GM12875 (cell line): ENCODE measurements at regions not wholly inside any gene's neighbourhood (a gene's known extent, or its start where the extent isn't known, plus 50 kb on each side); places are given as distances from the start of the nearest gene placed in this dataset.

Experiments
- H3K4me3 ChIP-seq: one replicate; pipeline ENCODE4 v1.5.1; 2011; ENCODE audit warnings: low read depth, low read length, control low read depth
- CTCF ChIP-seq: IDR thresholded peaks from 2 replicates; pipeline ENCODE4 v1.5.1; 2011; ENCODE audit warnings: low read depth, mild to moderate bottlenecking, control low read depth, inconsistent platforms, low read length, moderate library complexity, borderline replicate concordance; ENCODE audit not compliant: insufficient read depth

DNA sequence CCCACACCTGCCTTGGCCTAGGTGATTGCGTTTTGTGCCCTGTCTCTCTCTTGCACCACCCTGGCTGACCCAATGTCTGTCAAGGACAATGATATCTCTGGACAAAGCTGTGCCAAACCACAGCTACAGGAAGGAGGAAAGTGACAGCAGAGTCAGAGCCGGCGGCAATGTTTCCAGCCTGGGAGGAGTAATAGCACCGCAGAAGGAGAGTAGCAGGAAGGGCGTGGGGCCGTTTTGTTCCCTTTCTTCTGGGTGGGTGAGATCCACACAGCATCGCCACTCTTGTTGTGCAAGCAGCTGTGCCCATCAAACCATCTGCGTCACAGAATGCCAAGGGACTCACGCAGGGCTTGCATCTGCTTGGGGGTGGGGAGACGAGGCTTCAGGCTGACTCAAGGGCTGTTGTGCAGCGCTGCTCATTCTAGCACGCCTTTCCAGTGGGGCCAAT is 341.6 kb upstream of the AUTS2 start:
- TF ChIP-seq CTCF = no peak
- H3K4me3 ChIP-seq = no peak overlapping the region

GRCh38 chr7:69257592-69257991 is 340.7 kb upstream of the AUTS2 start:
- no peak overlapping the region for H3K4me3 ChIP-seq
- TF ChIP-seq CTCF = no peak

- TF ChIP-seq CTCF = no peak
Measured at GRCh38 chr7:69259445-69259844, 338.8 kb upstream of the AUTS2 start.

DNA sequence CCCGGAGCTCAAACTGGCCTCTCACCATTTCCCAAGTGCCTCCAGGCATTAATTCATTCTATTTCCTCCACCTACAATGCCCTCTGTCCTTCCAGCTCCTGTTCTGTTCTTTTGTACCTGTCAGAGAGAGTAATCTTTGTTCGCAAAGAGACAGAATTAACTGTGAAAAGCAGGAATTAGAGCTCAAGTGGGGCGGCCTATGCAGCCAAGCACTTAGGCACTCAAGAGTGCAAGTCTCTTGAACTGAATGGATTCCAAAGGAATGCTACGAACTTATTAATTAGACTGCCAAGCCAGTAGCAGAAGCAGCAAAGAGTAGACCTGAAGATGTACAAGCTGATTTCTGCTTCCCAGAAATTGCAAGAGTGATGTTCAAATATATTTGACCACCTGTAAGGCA is 338.3 kb upstream of the AUTS2 start:
- TF ChIP-seq CTCF = no peak

More at GRCh38 chr7:69259445-69259844, 338.8 kb upstream of the AUTS2 start:
- no peak overlapping the region for H3K4me3 ChIP-seq

DNA sequence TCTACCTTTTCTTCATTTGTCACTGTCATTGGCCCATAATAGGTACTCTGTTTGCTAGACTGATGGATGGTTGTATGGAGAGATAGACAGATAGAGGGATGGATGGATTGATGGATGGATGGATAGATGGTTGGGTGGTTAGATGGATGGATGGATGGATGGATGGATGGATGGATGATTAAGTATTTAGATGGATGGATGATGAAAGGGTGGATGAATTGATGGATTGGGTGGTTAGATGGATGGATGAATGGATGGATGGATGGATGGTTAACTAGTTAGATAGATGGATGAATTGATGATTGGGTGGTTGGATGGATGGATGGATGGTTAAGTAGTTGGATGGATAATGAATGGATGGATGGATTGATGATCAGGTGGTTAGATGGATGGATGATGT is 334.7 kb upstream of the AUTS2 start:
- H3K4me3 ChIP-seq = no peak overlapping the region
- TF ChIP-seq CTCF = no peak

More for the DNA sequence above, 338.3 kb upstream of the AUTS2 start:
- no peak overlapping the region for H3K4me3 ChIP-seq

GRCh38 chr7:69269806-69270205 is 328.5 kb upstream of the AUTS2 start:
- no peak for TF ChIP-seq CTCF
- no peak overlapping the region for H3K4me3 ChIP-seq

- TF ChIP-seq CTCF = no peak
- no peak overlapping the region for H3K4me3 ChIP-seq
Measured at GRCh38 chr7:69272101-69272500, 326.2 kb upstream of the AUTS2 start.
